ENCODE measurements at regions not wholly inside any gene's neighbourhood (a gene's known extent, or its start where the extent isn't known, plus 50 kb on each side); places are given as distances from the start of the nearest gene placed in this dataset.
"Not testable (repeated sequence)": the region's sequence is repeated elsewhere in the genome, so short reads cannot be mapped to it uniquely, and the experiment has no call there.

- DNase-seq (ENCODE audit: low read depth, low spot score): no peak
These were observed 53.5 kb downstream of the XCL2 start for GRCh38 chr1:168490306-168490705.

GRCh38 chr1:168488138-168488537 is 55.7 kb downstream of the XCL2 start:
- no peak for DNase-seq (ENCODE audit: low read depth, low spot score)

- DNase-seq (ENCODE audit: low read depth, low spot score): not testable (repeated sequence)
These were observed 57.0 kb downstream of the XCL2 start for GRCh38 chr1:168486820-168487219.

GRCh38 chr1:168485048-168485447 is 58.7 kb downstream of the XCL2 start:
- no peak for DNase-seq (ENCODE audit: low read depth, low spot score)

- DNase-seq (ENCODE audit: low read depth, low spot score): no peak
These were observed 59.7 kb downstream of the XCL2 start for GRCh38 chr1:168484083-168484482.

GRCh38 chr1:168483539-168483938 is 60.3 kb downstream of the XCL2 start:
- no peak for DNase-seq (ENCODE audit: low read depth, low spot score)

- DNase-seq (ENCODE audit: low read depth, low spot score): no peak
These were observed 61.7 kb downstream of the XCL2 start for GRCh38 chr1:168482106-168482505.

- DNase-seq (ENCODE audit: low read depth, low spot score): no peak
These were observed 62.2 kb downstream of the XCL2 start for GRCh38 chr1:168481586-168481985.

- no peak for DNase-seq (ENCODE audit: low read depth, low spot score)
These were observed 62.8 kb downstream of the XCL2 start for GRCh38 chr1:168480997-168481396.

GRCh38 chr1:168477792-168478191 is 66.0 kb downstream of the XCL2 start:
- no peak for DNase-seq (ENCODE audit: low read depth, low spot score)

- no peak for DNase-seq (ENCODE audit: low read depth, low spot score)
These were observed 67.0 kb downstream of the XCL2 start for GRCh38 chr1:168476588-168477385.

- no peak for DNase-seq (ENCODE audit: low read depth, low spot score)
These were observed 69.5 kb downstream of the XCL2 start for GRCh38 chr1:168474322-168474721.

GRCh38 chr1:168473126-168473525 is 70.7 kb downstream of the XCL2 start:
- no peak for DNase-seq (ENCODE audit: low read depth, low spot score)

GRCh38 chr1:168472223-168472622 is 71.6 kb downstream of the XCL2 start:
- DNase-seq (ENCODE audit: low read depth, low spot score): no peak

- DNase-seq (ENCODE audit: low read depth, low spot score): no peak
These were observed 72.8 kb downstream of the XCL2 start for GRCh38 chr1:168470901-168471431.

- no peak for DNase-seq (ENCODE audit: low read depth, low spot score)
These were observed 74.1 kb downstream of the XCL2 start for GRCh38 chr1:168469690-168470089.

GRCh38 chr1:168468822-168469221 is 75.0 kb downstream of the XCL2 start:
- DNase-seq (ENCODE audit: low read depth, low spot score): no peak

GRCh38 chr1:168468042-168468809 is 75.6 kb downstream of the XCL2 start:
- no peak for DNase-seq (ENCODE audit: low read depth, low spot score)

GRCh38 chr1:168467452-168467851 is 76.3 kb downstream of the XCL2 start:
- DNase-seq (ENCODE audit: low read depth, low spot score): no peak

- DNase-seq (ENCODE audit: low read depth, low spot score): no peak
These were observed 77.1 kb downstream of the XCL2 start for GRCh38 chr1:168466714-168467131.

- no peak for DNase-seq (ENCODE audit: low read depth, low spot score)
These were observed 77.6 kb downstream of the XCL2 start for GRCh38 chr1:168466092-168466713.

- not testable (repeated sequence) for DNase-seq (ENCODE audit: low read depth, low spot score)
These were observed 82.7 kb downstream of the XCL2 start for GRCh38 chr1:168461108-168461507.

Measured in activated CD4-positive, CD25-positive, alpha-beta regulatory T cell treated with anti-CD3 and anti-CD28 coated beads, Interleukin-2, amount 50 U/mL, for 16 hours (primary cell).